GM18907 (cell line): ENCODE measurements at regions not wholly inside any gene's neighbourhood (a gene's known extent, or its start where the extent isn't known, plus 50 kb on each side); places are given as distances from the start of the nearest gene placed in this dataset.
"Not testable (repeated sequence)": the region's sequence is repeated elsewhere in the genome, so short reads cannot be mapped to it uniquely, and the experiment has no call there.

Experiments used
- ATAC-seq: cut with Tn5 transposase; IDR thresholded peaks from one replicate; pipeline ENCODE4 v1.9.1; 2021; ENCODE audit warnings: mild to moderate bottlenecking, moderate library complexity; ENCODE audit not compliant: unreplicated experiment

DNA sequence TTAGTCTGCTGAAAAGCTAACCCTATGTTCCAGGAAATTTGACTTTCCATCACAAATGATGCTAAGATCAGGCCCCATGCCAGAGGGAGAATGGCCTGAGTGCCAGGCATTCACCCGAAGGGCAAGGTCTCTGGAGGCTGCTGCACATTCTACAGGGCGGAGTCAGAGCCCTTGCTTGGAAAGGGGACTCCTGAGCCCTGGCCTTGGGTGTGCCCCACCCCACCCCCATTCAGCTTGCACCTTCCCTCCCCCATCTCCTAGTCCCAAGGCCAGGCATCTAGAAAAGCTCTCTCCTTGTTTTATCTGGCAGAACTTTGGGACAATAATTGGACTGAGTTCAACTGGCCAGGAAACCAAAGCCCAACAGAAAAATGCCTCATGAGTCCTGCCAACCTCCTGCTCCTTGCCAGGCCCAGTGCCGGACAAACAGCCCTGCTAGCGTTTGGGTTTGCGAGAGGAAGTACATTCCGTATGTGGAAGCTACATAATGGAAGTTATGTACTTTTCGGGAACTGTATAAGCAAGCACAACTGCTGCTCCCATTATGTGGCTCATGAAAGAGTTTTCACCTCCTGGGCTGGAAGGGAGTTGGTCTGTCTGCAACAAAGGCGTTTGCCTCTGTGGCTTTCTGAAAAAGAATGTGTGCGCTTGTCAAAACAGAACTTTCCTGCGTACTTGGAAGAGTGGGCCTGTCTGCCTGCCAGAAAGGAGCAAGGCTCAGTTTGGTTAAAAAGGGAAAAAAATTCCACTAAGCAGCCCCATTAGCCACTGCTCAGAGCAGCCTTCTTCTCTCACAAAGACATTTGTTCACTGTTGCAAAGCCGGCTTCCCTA is 321.5 kb upstream of the CTNNB1 start:
- no peak for ATAC-seq

DNA sequence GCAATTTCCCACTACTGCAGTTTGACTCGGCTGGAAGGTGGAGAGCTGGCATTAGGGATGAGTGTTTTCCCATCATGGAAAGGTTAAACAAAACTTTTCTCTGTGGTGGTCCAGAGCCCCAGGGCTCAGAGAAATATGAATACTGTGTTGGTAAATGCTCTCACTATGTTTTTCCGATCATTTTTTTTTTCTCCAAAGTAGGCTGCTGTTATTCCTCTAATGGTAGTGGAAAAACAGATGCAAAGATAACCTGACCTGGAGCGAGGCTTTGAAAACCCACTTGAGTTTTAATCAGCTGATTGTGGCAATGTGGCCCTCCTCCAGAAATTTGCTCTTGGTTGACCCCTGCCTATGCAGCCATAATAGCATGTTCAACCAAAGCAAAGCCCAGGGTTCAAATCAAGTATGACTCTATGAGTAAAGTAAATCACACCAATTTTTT is 320.8 kb upstream of the CTNNB1 start:
- no peak for ATAC-seq

DNA sequence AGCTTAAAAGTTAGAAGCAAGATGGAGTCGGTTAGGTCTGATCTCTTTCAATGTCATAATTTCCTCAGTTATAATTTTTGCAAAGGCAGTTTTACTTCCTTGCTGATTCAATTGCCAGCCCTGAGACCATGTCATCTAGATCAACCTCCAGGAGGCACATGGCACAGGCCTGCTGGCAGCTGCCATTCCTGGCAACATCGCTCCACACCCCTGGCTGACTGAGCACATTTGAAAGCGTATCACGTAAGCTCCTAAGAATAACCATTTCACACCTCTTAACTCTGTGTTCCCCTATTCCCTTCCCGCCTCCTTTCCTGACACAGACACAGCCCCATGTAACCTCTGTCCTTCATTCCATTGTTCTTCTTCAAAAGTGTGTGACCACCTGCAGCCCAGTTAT is 313.9 kb upstream of the CTNNB1 start:
- no peak for ATAC-seq

DNA sequence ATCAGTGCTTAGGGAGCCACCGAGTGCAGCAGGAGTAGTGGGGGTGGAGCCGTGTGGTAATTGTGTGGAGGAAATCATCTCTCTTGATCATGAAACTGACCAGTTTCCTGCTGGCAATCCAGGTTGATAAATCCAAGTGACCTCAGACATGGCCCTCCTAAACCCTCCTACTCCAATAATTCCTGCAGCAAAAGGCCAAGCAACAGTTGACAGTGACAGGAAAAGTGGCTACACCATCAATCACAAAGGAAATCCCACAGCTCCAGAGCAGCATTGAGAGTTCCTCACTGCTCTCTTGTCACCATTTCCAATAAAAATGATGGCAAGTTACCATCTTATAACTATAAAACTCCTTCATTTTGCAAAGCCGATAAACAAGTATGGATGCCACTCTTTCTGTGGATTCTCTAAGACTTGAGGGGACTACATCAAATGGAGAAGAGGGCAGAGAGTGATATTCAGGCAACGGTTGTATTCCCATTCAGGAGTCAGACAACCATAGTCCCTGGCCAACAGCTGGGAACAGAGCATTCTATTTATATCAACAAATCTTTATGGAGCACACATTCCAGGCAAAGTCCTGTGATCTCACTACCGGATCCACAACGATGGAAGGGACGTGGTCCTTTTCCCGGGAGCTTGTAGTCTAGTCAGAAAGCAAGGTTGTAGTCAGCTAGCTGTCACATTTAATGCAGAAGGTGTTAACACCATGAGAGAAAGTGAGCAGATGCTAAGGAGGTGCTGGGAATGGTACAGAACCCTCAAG is 312.5 kb upstream of the CTNNB1 start:
- no peak for ATAC-seq

GRCh38 chr3:40891186-40891585 is 308.1 kb upstream of the CTNNB1 start:
- ATAC-seq = no peak

DNA sequence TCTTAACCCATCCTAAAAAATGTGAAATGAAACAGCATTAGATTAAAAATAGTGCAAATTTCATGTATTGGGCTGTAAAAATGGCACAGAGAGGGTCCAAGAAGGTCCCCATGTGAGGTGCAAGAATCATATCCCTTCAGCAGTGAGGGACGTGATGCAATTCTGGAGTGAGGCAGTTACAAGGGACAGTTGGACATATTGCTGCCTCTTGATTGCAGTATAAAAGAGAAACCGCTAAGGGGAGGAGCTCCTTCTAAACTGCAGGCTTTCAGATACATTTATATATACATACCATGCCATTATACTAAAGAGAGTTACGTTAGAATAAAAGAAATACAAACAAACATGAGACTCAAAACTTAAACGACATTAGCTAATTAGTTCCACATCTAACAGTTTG is 304.2 kb upstream of the CTNNB1 start:
- no peak for ATAC-seq

DNA sequence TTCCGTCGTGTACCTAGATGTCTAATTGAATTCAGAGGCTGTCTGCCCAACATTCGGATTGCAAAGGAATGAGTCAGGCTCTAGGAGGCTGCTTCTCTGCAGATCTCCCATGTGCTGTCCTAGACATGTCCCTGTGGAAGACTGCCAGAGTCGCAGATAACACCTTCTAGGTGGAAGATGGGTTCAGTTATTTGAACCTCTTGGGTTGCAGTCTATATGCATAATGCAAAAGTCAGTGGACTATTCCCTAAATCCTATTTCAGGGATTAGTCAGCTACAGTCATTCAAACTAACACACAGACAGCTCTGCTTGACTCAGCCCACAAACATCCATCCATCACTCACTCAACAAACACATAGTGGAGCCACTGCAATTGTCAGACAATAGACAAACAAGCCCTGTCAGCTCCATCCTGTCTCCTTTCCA is 300.0 kb upstream of the CTNNB1 start:
- no peak for ATAC-seq

GRCh38 chr3:40901298-40901697 is 298.0 kb upstream of the CTNNB1 start:
- no peak for ATAC-seq

GRCh38 chr3:40901796-40902195 is 297.5 kb upstream of the CTNNB1 start:
- no peak for ATAC-seq

DNA sequence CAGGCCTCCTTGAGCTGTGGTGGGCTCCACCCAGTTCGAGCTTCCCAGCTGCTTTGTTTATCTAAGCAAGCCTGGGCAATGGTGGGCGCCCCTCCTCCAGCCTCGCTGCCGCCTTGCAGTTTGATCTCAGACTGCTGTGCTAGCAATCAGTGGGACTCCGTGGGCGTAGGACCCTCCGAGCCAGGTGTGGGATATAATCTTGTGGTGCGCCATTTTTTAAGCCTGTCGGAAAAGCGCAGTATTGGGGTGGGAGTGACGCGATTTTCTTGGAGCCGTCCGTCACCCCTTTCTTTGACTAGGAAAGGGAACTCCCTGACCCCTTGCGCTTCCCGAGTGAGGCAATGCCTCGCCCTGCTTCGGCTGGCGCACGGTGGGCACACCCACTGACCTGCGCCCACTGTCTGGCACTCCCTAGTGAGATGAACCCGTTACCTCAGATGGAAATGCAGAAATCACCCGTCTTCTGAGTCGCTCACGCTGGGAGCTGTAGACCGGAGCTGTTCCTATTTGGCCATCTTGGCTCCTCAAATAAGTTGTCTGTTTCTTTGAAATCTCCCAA is 291.3 kb upstream of the CTNNB1 start:
- not testable (repeated sequence) for ATAC-seq

- no peak for ATAC-seq
Measured at GRCh38 chr3:40908612-40909011, 290.7 kb upstream of the CTNNB1 start.

- no peak for ATAC-seq
Measured at GRCh38 chr3:40911264-40911663, 288.0 kb upstream of the CTNNB1 start.

DNA sequence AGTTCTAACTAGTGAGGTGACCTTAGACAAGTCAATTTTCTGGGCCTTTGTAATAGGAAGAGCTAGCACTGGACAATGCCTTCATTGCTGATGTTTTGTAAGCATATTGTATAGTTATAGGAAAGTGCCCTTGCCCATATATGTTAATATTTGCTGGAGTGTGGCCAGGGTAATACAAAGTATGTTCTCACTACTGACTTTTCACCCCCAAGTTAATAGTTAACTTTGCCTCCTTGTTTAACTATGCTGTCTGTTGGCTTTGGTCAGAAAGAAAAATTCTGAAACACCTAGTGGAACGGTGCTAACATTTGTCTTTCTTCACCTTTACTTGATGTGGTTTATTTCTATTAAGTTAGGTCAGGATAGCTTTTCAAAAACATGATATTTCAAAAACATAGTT is 287.4 kb upstream of the CTNNB1 start:
- peak; percentile 81 for ATAC-seq

DNA sequence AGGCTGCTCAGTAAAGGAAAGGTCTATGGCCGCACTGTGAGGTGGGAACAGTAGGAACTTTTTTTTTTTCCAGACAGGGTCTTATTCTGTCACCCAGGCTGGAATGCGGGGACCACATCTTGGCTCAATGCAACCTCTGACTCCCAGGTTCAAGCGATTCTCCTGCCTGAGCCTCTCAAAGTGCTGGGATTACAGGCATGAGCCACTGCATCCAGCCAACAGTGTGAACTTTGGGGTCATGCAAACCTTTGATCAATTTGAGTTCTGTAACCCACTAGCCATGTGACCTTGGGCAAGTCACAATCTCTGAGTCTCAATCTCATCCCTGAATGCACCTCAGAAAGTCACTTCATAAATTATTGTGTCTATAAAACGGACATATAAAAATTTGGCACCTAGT is 286.8 kb upstream of the CTNNB1 start:
- no peak for ATAC-seq

- ATAC-seq = no peak
Measured at GRCh38 chr3:40913192-40913591, 286.1 kb upstream of the CTNNB1 start.

GRCh38 chr3:40913641-40914040 is 285.7 kb upstream of the CTNNB1 start:
- no peak for ATAC-seq

GRCh38 chr3:40914475-40914874 is 284.8 kb upstream of the CTNNB1 start:
- ATAC-seq = peak; percentile 27

- no peak for ATAC-seq
Measured at GRCh38 chr3:40915346-40915865, 283.9 kb upstream of the CTNNB1 start.

GRCh38 chr3:40920041-40920440 is 279.3 kb upstream of the CTNNB1 start:
- peak; percentile 59 for ATAC-seq

GRCh38 chr3:40921251-40921650 is 278.1 kb upstream of the CTNNB1 start:
- no peak for ATAC-seq

- ATAC-seq = no peak
Measured at GRCh38 chr3:40923143-40923542, 276.2 kb upstream of the CTNNB1 start.

DNA sequence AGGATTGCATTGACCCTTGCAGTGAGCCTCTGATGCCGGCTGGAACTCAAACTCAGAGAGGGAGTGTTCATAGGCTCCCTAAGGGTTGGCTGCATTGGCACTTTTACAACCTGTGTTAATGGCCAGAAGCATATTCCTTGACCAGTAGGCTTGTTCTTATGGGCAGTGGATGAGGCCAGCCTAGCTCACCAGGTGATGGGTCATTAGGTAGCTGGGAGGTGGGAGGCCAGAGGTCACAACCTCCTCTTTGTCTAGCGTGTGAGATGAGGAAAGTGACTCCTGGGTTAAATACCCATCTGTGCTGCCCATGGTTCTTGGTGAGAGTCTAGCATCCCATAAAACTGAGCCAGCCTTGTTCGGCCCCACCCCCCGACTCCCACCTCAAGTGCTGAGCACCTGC is 275.7 kb upstream of the CTNNB1 start:
- no peak for ATAC-seq
